HL-60 (cell line): ENCODE measurements at regions not wholly inside any gene's neighbourhood (a gene's known extent, or its start where the extent isn't known, plus 50 kb on each side); places are given as distances from the start of the nearest gene placed in this dataset.

Experiments
- CTCF ChIP-seq: IDR thresholded peaks from one replicate; pipeline ENCODE4 v1.5.1; 2011; ENCODE audit warnings: low read length, control low read depth, inconsistent platforms; ENCODE audit not compliant: insufficient read depth
- GABPA ChIP-seq: IDR thresholded peaks from 2 replicates; pipeline ENCODE4 v1.6.1; 2012; ENCODE audit warnings: low read depth
- POLR2AphosphoS5 ChIP-seq: IDR thresholded peaks from 2 replicates; pipeline ENCODE4 v1.6.1; 2012; ENCODE audit warnings: low read depth
- REST ChIP-seq: IDR thresholded peaks from 2 replicates; pipeline ENCODE4 v1.6.1; 2012; ENCODE audit warnings: low read depth; ENCODE audit not compliant: insufficient replicate concordance

- TF ChIP-seq CTCF = no peak
- TF ChIP-seq POLR2AphosphoS5 = no peak
- TF ChIP-seq GABPA = no peak
- TF ChIP-seq REST = no peak
These were observed 110.8 kb upstream of the PABPC3 start for GRCh38 chr13:24985107-24985506.
